ENCODE measurements at regions not wholly inside any gene's neighbourhood (a gene's known extent, or its start where the extent isn't known, plus 50 kb on each side); places are given as distances from the start of the nearest gene placed in this dataset.
A peak's percentile ranks its signal among the peaks of the same experiment; 100 is the strongest.

DNA sequence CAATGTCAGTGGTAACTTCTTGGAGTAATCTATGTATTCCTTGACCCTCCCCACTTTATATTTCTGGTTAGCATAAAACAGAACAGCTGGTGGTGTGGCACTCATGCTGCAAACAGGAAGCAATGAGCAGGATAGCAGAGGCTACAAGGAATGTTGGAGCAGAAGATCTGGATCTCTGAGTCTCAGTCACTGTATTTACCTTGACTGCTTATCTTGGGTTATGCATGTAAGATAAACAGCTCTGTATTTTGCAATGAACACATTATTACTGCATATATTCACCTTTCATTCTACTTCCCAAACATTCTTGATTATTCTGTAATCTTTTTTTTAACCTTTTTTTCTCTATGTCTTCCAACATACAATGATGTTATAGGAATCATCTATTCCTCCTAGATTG is 977.9 kb upstream of the CNTNAP5 start:
- no peak for ATAC-seq (ENCODE audit: low FRiP score in 2 of 2)
- H3K9me3 ChIP-seq = no peaks in the 10 kb centered on the region
- H3K4me3 ChIP-seq = no peak overlapping the region
- H3K4me1 ChIP-seq = no peaks in the 10 kb centered on the region
- no peaks in the 10 kb centered on the region for H3K36me3 ChIP-seq
- DNase-seq = no peak
- no peaks in the 10 kb centered on the region for H3K27me3 ChIP-seq
- TF ChIP-seq POLR2A (IDR thresholded peaks at IDR 0.05) = no peak
- no peak overlapping the region for H3K27ac ChIP-seq

GRCh38 chr2:123051136-123051535 is 974.0 kb upstream of the CNTNAP5 start:
- WGBS, 2 donors = 72 to 78% methylated on average over 2 of the region's 2 CpGs
- TF ChIP-seq EP300 (IDR thresholded peaks at IDR 0.05) (no peak), POLR2AphosphoS5 (IDR thresholded peaks at IDR 0.05) (no peak), POLR2A (IDR thresholded peaks at IDR 0.05) (no peak), CTCF (IDR thresholded peaks at IDR 0.05) (no peak)
- Histone ChIP-seq H3K27me3 (no peaks in the 10 kb centered on the region), H3K27ac (no peak overlapping the region), H3K36me3 (no peaks in the 10 kb centered on the region), H3K4me1 (no peaks in the 10 kb centered on the region), H3K9me3 (no peaks in the 10 kb centered on the region), H3K4me3 (no peak overlapping the region)
- ATAC-seq (ENCODE audit: low FRiP score in 2 of 2) (no peak), DNase-seq (no peak)

DNA sequence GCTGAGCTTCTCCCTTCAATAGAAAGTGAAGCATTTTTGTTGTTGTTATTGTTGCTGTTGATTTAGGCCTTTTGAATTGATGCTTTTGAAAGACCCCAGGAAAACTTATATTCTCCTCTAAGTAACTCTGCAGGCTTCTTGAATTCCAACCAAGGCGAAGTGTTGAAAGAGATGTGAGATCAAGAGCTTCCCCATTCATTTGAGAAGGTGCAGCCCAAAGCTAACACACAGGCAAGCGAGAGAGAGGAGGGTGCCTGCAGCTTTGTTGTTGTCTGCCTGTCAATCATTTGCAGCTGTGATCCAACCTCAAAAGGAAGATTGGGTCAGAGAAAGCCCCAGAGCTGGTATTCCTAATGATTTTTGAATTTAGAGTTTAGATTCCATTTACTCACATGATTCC is 963.6 kb upstream of the CNTNAP5 start:
- no peaks in the 10 kb centered on the region for H3K36me3 ChIP-seq
- DNase-seq (no peak), ATAC-seq (ENCODE audit: low FRiP score in 2 of 2) (no peak)
- H3K27ac ChIP-seq = no peak overlapping the region
- no peaks in the 10 kb centered on the region for H3K4me1 ChIP-seq
- no peak for TF ChIP-seq EP300 (IDR thresholded peaks at IDR 0.05)
- TF ChIP-seq POLR2A (IDR thresholded peaks at IDR 0.05) = no peak
- no peak for TF ChIP-seq CTCF (IDR thresholded peaks at IDR 0.05)
- no peak for TF ChIP-seq POLR2AphosphoS5 (IDR thresholded peaks at IDR 0.05)
- WGBS, 2 donors = 53 to 73% methylated on average over 2 of the region's 2 CpGs
- no peak overlapping the region for H3K4me3 ChIP-seq
- no peaks in the 10 kb centered on the region for H3K9me3 ChIP-seq
- no peaks in the 10 kb centered on the region for H3K27me3 ChIP-seq

DNA sequence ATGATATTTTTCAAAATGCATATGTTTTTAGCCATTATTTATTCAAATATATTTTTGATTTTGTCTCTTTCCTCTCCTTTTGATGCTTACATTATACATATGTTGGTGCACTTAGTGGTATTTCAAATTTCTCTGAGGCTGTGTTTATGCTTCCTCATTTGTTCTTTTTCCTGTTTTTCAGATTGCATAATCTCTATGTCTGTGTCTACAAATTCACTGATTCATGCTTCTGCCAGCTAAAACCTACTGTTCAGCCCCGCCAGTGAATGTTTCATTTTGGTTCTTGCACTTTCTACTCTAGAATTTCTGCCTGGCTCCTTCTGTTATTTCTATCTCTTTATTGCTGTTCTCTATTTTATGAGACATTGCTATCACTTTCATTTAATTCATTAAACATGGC is 951.7 kb upstream of the CNTNAP5 start:
- Histone ChIP-seq H3K9me3 (no peaks in the 10 kb centered on the region), H3K4me1 (no peaks in the 10 kb centered on the region), H3K27me3 (no peaks in the 10 kb centered on the region), H3K36me3 (no peaks in the 10 kb centered on the region), H3K4me3 (no peak overlapping the region), H3K27ac (no peak overlapping the region)
- TF ChIP-seq CTCF (IDR thresholded peaks at IDR 0.05) (no peak), POLR2A (IDR thresholded peaks at IDR 0.05) (no peak), POLR2AphosphoS5 (IDR thresholded peaks at IDR 0.05) (no peak), EP300 (IDR thresholded peaks at IDR 0.05) (no peak)
- DNase-seq (no peak), ATAC-seq (ENCODE audit: low FRiP score in 2 of 2) (peak in 1 of 2 donors; percentile 39)
- WGBS, 2 donors = 58 to 61% methylated on average over 1 of the region's 1 CpG

DNA sequence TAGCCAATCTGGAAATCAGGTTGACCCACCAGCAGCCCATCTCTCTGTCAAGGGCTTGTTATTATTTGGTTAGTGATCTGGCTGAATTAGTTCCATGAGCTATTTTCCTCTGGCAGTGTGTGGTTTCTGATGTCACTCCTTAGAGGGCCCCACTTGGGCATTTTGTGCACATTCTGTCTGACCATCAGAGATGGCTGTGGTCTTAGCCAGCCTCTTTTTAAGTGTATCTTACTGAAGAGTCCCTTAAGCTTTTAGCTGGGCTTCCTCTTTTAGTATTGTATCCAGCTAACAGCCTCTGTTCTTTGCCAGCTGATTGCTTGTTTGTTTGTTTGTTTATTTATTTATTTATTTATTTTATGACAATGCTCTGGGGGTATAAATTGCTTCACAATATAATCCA is 951.1 kb upstream of the CNTNAP5 start:
- no peaks in the 10 kb centered on the region for H3K36me3 ChIP-seq
- no peaks in the 10 kb centered on the region for H3K4me1 ChIP-seq
- no peaks in the 10 kb centered on the region for H3K27me3 ChIP-seq
- peak overlapping the region in 1 of 4 donors; percentile 16 for H3K27ac ChIP-seq
- no peak for ATAC-seq (ENCODE audit: low FRiP score in 2 of 2)
- H3K9me3 ChIP-seq = no peaks in the 10 kb centered on the region
- no peak overlapping the region for H3K4me3 ChIP-seq
- TF ChIP-seq POLR2AphosphoS5 (IDR thresholded peaks at IDR 0.05) (no peak), EP300 (IDR thresholded peaks at IDR 0.05) (no peak)
- DNase-seq = no peak

- Histone ChIP-seq H3K4me3 (no peak overlapping the region), H3K27me3 (no peaks in the 10 kb centered on the region), H3K9me3 (no peaks in the 10 kb centered on the region), H3K4me1 (no peaks in the 10 kb centered on the region), H3K36me3 (no peaks in the 10 kb centered on the region), H3K27ac (no peak overlapping the region)
- TF ChIP-seq EP300 (IDR thresholded peaks at IDR 0.05) (no peak), POLR2A (IDR thresholded peaks at IDR 0.05) (no peak), CTCF (IDR thresholded peaks at IDR 0.05) (no peak), POLR2AphosphoS5 (IDR thresholded peaks at IDR 0.05) (no peak)
- ATAC-seq (ENCODE audit: low FRiP score in 2 of 2) (no peak), DNase-seq (no peak)
- WGBS, 2 donors = 60 to 65% methylated on average over 2 of the region's 2 CpGs
Measured at GRCh38 chr2:123077101-123077500, 948.0 kb upstream of the CNTNAP5 start.
